ENCODE measurements at regions not wholly inside any gene's neighbourhood (a gene's known extent, or its start where the extent isn't known, plus 50 kb on each side); places are given as distances from the start of the nearest gene placed in this dataset.

DNA sequence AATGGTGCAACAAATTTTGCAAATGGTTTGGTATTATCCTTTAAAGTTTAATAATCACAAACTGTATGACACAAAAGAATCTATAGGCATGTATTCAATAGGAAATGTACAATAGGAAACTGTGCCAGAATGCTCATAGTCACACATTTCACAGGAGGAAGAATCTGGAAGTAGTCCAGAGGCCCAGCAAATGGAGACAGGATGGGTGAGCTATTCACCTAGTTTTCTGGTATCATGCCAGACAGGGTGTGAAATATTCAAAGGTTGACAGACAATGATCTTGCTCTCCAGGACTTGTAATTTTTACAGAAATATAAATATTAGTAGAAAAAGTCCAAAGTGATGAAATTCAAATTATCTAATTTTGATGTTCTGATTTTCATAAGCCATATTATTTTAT is 520.1 kb upstream of the IMPG1 start:
- no peak for TF ChIP-seq ZNF384 (IDR thresholded peaks at IDR 0.05)
- TF ChIP-seq, protein P1, sequence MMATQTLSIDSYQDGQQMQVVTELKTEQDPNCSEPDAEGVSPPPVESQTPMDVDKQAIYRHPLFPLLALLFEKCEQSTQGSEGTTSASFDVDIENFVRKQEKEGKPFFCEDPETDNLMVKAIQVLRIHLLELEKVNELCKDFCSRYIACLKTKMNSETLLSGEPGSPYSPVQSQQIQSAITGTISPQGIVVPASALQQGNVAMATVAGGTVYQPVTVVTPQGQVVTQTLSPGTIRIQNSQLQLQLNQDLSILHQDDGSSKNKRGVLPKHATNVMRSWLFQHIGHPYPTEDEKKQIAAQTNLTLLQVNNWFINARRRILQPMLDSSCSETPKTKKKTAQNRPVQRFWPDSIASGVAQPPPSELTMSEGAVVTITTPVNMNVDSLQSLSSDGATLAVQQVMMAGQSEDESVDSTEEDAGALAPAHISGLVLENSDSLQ (IDR thresholded peaks at IDR 0.05): no peak
- TF ChIP-seq LEF1 (IDR thresholded peaks at IDR 0.05; ENCODE audit: borderline replicate concordance): no peak

Measured in HEK293T (cell line).